Gastroesophageal sphincter (tissue), 4 donors: ENCODE measurements at regions not wholly inside any gene's neighbourhood (a gene's known extent, or its start where the extent isn't known, plus 50 kb on each side); places are given as distances from the start of the nearest gene placed in this dataset.

ENCODE experiments used
- ATAC-seq: fragments of 150-250 bp; one replicate; pipeline ENCODE4 v1.9.1; 2016; ENCODE audit warnings: mild to moderate bottlenecking, moderate library complexity
- H3K27ac ChIP-seq, 4 donors: fragments of 200-600 bp; sonication (generic) in 3 of 4; 1 replicate in 3 of 4; 2 replicates in 1 of 4; pipeline ENCODE4 v1.5.1; 2016 to 2019
- H3K27me3 ChIP-seq: fragments of 200-600 bp; sonication (generic); one replicate; pipeline ENCODE4 v1.5.1; 2019
- H3K36me3 ChIP-seq, 2 donors: fragments of 200-600 bp; sonication (generic); one replicate each; pipeline ENCODE4 v1.5.1; 2019; ENCODE audit warnings: control low read depth in 1 of 2
- H3K4me1 ChIP-seq, 3 donors: fragments of 200-600 bp; sonication (generic); 1 replicate in 2 of 3; 2 replicates in 1 of 3; pipeline ENCODE4 v1.5.1; 2016 to 2019; ENCODE audit warnings: control low read depth in 2 of 3
- H3K4me3 ChIP-seq, 2 donors: fragments of 200-600 bp; sonication (generic); one replicate each; pipeline ENCODE4 v1.5.1; 2019; ENCODE audit warnings: mild to moderate bottlenecking in 1 of 2, moderate library complexity in 1 of 2
- H3K9me3 ChIP-seq, 3 donors: fragments of 200-600 bp; sonication (generic); one replicate each; pipeline ENCODE4 v1.5.1; 2017 to 2019; ENCODE audit warnings: control low read depth in 2 of 3
- EP300 ChIP-seq: sonication (generic); formaldehyde crosslinking; IDR thresholded peaks from one replicate; pipeline ENCODE4 v1.6.1; 2017; ENCODE audit warnings: antibody characterized with exemption, mild to moderate bottlenecking
- POLR2A ChIP-seq, 2 donors: fragments of 450-650 bp; IDR thresholded peaks; one replicate each; pipeline ENCODE4 v1.6.1; 2017; ENCODE audit warnings: antibody characterized with exemption in 2 of 2, mild to moderate bottlenecking in 2 of 2, moderate library complexity in 1 of 2
- POLR2AphosphoS5 ChIP-seq: sonication (generic); formaldehyde crosslinking; IDR thresholded peaks from one replicate; pipeline ENCODE4 v1.6.1; 2017; ENCODE audit warnings: antibody characterized with exemption
- WGBS, 2 donors: methylation state at CpG; one replicate each; pipeline ENCODE4 v1.1.5; 2018; ENCODE audit warnings: low coverage in 1 of 2; 5-methylcytosine and 5-hydroxymethylcytosine counted together
- TF ChIP-seq, protein P1 (sequence below), 4 experiments: fragments of 200-600 bp in 2 of 4; fragments of 450-650 bp in 2 of 4; sonication (generic) in 1 of 4; IDR thresholded peaks; one replicate each; pipeline ENCODE4 v1.5.1; 2017 to 2019; ENCODE audit warnings: antibody characterized with exemption in 4 of 4, mild to moderate bottlenecking in 2 of 4, moderate library complexity in 2 of 4

DNA sequence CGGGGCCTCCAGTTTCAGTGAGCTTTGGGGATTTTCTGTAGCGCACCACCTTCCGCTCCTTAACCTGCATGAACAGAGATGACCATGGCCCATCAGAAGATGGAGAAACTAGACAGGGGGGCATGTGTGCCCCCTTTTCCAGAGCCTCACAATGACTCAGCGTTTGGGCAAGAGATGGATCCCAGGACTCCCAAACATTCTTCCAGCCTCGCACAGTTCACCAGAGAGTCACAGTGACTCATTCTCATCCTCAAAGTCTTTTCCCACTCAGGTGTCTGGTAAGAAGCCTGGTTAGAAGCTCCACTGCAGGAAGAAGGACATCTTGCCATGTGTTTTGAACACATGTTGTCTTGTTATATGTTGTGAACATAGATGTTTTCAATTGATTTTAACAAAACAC is 76.2 kb upstream of the FRMD1 start:
- Histone ChIP-seq H3K9me3 (no peaks in the 10 kb centered on the region), H3K4me3 (no peak overlapping the region), H3K36me3 (no peaks in the 10 kb centered on the region), H3K27me3 (peaks cover 8% of the 10 kb centered on the region), H3K27ac (no peak overlapping the region), H3K4me1 (peaks cover 0 to 16% (median 7%) of the 10 kb centered on the region in 3 donors)
- peak; percentile 11 for TF ChIP-seq POLR2AphosphoS5
- no peak for TF ChIP-seq POLR2A (IDR thresholded peaks at IDR 0.05)
- ATAC-seq, result no peak
- 30% methylated on average over 2 of the region's 5 CpGs; no CpG with 5 or more reads in 1 of the 2 donors for WGBS, 2 donors

DNA sequence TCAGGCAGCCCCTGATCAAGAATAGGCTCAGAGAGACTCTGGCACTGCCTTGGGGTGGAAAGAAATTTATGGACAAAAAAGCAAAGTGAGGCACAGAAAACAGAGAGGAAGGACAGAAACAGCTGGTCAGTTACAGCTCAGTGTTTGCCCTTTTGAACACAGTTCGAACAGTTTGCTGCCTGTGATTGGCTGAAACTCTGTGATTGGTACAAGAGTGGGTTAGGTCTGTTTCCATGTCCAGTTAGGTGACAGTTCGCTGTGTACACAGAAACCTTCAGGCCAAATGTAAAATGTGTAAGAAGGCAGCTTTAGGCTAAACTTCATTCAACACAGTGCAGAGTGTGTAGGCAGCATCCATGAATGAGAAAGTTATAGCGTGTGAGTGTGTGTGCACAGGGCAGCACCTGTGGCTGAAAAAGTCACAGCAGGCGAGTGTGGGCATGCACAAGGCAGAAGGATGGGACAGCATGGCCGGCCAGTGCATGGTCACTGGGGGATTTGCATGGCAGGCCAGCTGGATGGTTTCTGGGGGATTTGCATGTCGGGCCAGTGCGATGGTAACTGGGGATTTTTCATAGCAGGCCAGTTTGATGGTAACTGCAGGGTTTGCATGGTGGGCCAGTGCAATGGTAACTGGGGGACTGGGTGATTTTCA is 75.4 kb upstream of the FRMD1 start:
- WGBS, 2 donors, result 66 to 85% methylated on average over 4 to 6 of the region's 7 CpGs
- Histone ChIP-seq H3K4me3 (no peak overlapping the region), H3K27me3 (peaks cover 16% of the 10 kb centered on the region), H3K27ac (no peak overlapping the region), H3K4me1 (peaks cover 0 to 16% (median 7%) of the 10 kb centered on the region in 3 donors), H3K9me3 (no peaks in the 10 kb centered on the region), H3K36me3 (no peaks in the 10 kb centered on the region)
- TF ChIP-seq, protein P1, sequence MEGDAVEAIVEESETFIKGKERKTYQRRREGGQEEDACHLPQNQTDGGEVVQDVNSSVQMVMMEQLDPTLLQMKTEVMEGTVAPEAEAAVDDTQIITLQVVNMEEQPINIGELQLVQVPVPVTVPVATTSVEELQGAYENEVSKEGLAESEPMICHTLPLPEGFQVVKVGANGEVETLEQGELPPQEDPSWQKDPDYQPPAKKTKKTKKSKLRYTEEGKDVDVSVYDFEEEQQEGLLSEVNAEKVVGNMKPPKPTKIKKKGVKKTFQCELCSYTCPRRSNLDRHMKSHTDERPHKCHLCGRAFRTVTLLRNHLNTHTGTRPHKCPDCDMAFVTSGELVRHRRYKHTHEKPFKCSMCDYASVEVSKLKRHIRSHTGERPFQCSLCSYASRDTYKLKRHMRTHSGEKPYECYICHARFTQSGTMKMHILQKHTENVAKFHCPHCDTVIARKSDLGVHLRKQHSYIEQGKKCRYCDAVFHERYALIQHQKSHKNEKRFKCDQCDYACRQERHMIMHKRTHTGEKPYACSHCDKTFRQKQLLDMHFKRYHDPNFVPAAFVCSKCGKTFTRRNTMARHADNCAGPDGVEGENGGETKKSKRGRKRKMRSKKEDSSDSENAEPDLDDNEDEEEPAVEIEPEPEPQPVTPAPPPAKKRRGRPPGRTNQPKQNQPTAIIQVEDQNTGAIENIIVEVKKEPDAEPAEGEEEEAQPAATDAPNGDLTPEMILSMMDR (IDR thresholded peaks at IDR 0.05), result no peak
- TF ChIP-seq POLR2AphosphoS5, result no peak
- TF ChIP-seq POLR2A (IDR thresholded peaks at IDR 0.05), result no peak
- TF ChIP-seq EP300, result no peak
- no peak for ATAC-seq

DNA sequence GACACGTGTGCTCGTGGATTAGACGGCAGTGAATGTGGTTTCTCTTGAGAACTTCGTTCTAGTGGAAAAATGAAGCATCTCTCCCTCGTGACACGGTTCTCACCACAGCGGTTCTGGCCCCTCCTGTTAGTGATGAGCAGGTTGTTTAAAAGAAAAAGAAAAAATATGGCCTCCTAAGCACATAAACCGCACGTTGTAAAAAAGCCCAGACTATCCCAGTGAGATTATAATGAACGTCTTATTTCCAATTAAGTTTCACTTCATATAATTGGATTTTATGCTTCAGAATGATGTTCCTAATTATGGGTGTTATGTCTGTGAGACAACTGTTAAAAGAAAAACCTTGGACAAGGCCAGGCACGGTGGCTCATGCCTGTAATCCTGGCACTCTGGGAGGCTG is 74.5 kb upstream of the FRMD1 start:
- Histone ChIP-seq H3K36me3 (no peaks in the 10 kb centered on the region), H3K4me3 (no peak overlapping the region), H3K9me3 (no peaks in the 10 kb centered on the region), H3K4me1 (peaks cover 0 to 16% (median 7%) of the 10 kb centered on the region in 3 donors), H3K27me3 (peaks cover 24% of the 10 kb centered on the region), H3K27ac (no peak overlapping the region)
- ATAC-seq, result no peak
- 84 to 93% methylated on average over 10 to 11 of the region's 11 CpGs for WGBS, 2 donors
- TF ChIP-seq POLR2AphosphoS5 (no peak), POLR2A (IDR thresholded peaks at IDR 0.05) (no peak), EP300 (no peak)
- TF ChIP-seq, protein P1 (IDR thresholded peaks at IDR 0.05), result no peak

DNA sequence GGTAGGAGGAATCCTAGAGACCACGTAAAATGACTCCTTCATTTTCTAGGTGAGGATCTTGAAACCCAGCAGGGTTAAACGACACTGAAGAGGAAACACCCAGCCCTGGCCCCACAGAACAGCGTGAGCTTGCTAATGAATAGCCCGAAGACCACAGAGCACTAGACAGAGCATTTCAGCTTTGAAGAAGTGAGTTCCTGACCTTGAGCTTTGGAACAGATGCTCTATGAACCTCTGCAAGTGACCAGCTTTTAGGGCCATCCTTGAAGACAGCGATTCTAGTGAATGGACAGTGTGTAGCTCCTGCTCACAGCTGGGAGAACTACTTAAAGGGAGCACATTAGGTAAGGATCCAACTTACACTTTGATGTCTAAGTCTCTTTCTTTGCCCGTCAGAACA is 74.0 kb upstream of the FRMD1 start:
- H3K4me1 ChIP-seq, result peaks cover 0 to 11% (median 3%) of the 10 kb centered on the region in 3 donors
- H3K27me3 ChIP-seq, result peaks cover 30% of the 10 kb centered on the region
- H3K9me3 ChIP-seq, result no peaks in the 10 kb centered on the region
- no peaks in the 10 kb centered on the region for H3K36me3 ChIP-seq
- TF ChIP-seq POLR2A (IDR thresholded peaks at IDR 0.05) (no peak), EP300 (no peak), POLR2AphosphoS5 (no peak)
- TF ChIP-seq, protein P1 (IDR thresholded peaks at IDR 0.05), result no peak
- 52 to 79% methylated on average over 2 to 3 of the region's 6 CpGs for WGBS, 2 donors
- H3K4me3 ChIP-seq, result no peak overlapping the region
- H3K27ac ChIP-seq, result no peak overlapping the region
- ATAC-seq, result no peak

DNA sequence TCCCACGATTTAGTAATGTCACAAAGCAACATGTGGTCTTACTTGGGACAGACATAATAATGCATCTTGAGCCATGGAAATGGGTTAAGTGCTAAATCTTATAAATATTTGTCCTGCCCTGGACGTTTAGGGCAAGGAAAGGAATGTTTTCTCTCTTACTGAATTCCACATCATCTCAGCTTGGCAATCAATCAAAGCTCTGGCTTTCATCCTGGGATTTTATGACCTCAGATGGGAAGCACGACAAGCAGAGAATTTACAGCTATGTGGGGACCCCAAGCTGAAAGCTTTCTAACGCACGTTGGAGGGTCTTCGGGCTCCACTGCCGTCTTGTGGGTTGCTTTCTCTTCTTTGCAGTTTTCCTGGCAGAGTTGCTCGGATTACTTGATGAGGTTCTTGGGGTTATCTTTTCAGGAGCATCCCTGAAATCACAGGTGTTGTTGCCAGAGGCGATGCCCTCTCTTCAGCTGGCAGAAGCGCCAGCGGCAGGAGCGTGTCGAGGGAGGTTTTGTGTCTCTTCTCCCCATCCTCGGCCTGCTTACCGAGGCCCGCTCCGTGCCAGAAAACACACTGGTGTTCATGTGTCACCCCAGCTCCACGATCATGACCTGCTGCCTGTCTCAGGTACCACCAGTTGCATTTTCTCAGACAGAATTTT is 73.4 kb upstream of the FRMD1 start:
- WGBS, 2 donors, result 61% methylated on average over 7 of the region's 18 CpGs; no CpG with 5 or more reads in 1 of the 2 donors
- no peaks in the 10 kb centered on the region for H3K9me3 ChIP-seq
- H3K36me3 ChIP-seq, result no peaks in the 10 kb centered on the region
- no peak for TF ChIP-seq POLR2A (IDR thresholded peaks at IDR 0.05)
- TF ChIP-seq POLR2AphosphoS5, result peak; percentile 35
- H3K4me3 ChIP-seq, result no peak overlapping the region
- H3K4me1 ChIP-seq, result peaks cover 0 to 6% (median 0%) of the 10 kb centered on the region in 3 donors
- ATAC-seq, result no peak
- no peak overlapping the region for H3K27ac ChIP-seq
- H3K27me3 ChIP-seq, result peaks cover 35% of the 10 kb centered on the region
